HG02970 (cell line): ENCODE measurements at regions not wholly inside any gene's neighbourhood (a gene's known extent, or its start where the extent isn't known, plus 50 kb on each side); places are given as distances from the start of the nearest gene placed in this dataset.

Experiments used
- ATAC-seq: cut with Tn5 transposase; IDR thresholded peaks from one replicate; pipeline ENCODE4 v1.9.1; 2021; ENCODE audit warnings: mild to moderate bottlenecking, moderate library complexity, moderate number of reproducible peaks; ENCODE audit not compliant: unreplicated experiment, low FRiP score

DNA sequence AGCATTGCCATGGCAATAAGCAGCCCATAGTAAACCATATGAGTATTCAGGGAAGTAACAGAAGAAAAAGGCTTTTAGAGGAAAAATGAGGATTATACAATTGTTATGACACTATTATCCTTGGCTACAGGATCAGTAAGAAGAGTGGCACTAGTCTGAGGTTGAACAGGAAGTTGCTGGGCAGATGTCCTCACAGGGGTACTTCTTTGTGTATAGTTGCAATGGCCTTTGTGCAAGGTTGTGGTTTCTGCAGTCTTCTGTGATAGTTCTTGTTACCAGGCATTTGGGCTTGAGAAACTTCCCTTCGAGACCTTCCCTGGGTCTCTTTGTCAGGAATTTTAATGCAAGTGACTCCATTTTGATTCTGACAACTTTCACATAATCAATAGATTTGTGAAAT, 100.6 kb upstream of the ATP11B start:
- no peak for ATAC-seq

DNA sequence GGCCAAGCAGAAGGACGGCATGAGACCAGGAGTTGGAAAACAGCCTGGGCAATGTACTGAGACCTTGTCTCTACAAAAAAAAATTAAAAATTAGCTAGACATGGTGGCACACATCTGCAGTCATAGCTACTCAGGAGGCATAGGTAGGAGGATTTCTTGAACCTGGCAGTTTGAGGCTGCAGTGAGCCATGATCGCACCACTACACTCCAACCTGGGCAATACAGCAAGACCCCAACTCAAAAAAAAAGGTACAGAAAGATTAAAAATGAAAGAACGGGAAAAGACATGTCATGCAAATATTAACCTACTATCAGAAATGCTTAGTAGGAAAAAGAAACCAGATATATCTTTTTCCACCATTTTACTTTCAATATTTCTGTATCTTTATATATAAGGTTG, 99.6 kb upstream of the ATP11B start:
- ATAC-seq = no peak

DNA sequence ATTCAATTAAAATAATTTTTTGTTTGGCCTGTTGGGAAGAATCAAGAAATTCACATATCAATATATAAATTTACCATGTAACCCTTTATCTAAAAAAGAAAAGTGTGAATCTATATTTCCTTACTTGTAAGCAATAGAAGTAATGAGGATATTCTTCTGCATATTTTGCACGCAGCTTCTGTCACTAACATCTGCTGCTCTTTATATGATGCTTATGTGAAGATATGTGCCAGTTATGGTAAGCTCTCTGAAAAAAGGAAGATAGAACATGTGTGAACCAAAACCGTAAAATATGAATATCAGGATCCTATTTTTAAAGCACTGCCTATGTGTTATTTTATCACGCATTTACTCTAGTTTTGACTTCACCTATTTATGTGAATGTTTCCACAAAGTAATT, 96.4 kb upstream of the ATP11B start:
- no peak for ATAC-seq

DNA sequence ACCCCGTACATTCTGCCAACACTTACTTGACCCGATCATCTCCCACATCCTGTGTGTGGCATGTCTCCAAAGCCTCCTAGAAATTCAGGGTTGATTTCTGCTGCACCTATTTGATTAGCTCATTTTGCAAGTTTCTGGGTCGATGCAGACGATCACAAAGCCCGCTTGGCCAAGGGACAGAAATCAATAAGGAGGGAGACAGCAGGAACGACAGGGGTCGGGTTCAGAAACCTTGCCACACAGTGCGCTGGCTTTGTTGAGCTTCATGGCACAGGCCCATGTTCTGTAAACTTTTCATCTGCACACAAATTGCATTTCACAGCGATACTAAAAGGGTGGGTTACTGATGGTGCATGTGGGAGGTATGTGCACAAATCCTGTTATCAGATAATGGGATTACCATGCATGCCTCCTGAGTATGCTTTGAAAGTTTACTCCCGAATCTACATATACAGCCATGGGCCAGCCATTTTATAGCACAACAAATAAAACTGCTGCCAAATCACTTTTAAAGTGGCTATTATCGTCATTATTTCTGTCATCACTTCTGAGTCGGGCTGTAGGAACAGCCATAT, 95.9 kb upstream of the ATP11B start:
- no peak for ATAC-seq

DNA sequence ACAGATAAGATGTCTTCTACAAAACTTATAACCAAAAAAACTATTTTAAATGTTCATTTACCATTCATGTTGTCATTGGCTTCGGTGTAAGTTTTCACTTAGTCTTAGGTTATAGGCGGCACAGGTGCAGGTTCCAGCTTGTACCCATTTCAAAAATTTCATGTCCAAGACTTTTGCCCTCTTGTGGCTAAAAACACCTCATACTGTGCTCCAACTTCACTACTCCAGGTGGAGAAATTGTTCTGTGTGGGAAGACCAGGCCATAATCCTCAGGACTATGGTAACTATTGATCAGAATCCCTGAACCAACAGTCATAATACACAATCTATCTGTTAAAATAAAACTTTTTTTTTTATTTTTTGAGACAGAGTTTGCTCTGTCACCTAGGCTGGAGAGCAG, 95.2 kb upstream of the ATP11B start:
- no peak for ATAC-seq

DNA sequence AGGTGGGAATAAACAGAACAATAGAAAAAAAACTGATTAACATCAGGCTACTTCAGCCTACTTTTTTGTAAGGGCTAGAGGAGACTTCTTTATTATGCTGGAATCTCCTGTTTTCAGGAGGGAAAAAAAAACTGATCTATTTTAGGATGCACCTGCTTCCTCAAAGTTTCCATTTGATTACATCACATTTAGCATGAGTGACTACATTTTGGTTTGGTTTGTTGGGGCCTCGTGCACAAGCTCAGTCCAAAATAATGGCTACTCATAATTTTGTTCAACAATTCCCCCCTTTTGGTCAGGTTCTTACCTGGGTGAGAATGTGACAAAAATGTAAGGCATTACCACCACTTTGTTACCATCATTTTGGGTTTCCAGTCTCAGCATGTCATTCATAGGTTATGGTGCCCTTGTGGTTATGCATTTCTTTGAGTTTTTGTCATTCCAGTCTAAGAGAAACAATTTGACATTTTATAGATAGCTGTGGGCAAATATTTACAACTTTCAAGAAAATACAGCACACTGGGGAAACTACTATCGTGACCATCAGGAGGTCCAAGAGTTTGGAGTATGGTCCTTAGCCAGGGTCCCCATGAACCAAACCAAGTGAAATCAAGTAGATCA, 93.6 kb upstream of the ATP11B start:
- no peak for ATAC-seq

DNA sequence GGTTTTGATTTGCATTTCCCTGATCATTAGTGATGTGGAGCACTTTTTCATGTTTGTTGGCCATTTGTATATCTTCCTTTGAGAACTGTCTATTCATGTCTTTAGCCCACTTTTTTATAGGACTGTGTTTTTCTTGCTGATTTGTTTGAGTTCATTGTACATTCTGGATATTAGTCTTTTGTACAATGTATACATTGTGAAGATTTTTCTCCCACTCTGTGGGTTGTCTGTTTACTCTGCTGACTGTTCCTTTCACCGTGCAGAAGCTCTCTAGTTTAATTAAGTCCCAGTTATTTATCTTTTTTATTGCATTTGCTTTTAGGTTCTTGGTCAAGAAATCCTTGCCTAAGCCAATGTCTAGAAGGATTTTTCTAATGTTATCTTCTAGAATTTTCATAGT, 91.1 kb upstream of the ATP11B start:
- ATAC-seq = no peak

DNA sequence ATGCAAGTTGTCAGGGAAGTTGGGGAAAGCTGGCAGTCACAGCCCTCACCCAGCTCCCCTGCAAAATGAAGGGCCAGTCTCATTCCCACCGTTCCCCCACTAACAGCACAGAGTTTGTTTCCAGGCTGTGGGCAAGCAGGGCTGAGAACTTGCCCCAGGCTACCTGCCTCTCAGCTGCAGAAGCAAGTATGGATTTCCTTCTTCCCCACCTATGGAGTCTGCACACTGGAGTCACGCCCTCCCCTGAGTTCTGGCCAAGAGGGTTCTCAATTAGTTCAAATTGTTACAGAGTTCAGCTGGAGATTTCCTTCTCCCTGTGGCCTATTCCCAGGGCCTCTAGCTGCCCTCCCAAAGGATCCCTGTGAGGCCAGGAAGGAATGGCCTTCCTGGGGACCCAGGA, 90.1 kb upstream of the ATP11B start:
- no peak for ATAC-seq

DNA sequence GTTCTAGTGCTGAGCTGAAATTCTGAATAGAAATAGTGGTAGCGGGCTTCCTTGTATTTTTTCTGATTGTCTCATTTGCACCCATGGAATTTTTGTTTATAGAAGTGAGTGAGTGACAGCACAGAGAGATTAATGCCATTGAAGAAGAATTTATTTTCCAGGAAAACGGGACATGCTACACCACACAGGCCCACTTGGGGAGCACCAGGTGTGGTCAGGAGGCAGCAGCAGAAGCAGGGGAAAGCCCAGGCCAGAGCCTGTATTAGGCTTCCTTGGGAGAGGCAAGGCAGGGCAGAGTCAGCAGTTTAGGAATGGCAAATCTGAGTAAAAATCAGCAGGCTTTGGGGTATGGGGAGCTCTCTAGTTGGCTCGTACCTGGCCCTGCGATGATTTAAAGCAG, 88.4 kb upstream of the ATP11B start:
- ATAC-seq = no peak

DNA sequence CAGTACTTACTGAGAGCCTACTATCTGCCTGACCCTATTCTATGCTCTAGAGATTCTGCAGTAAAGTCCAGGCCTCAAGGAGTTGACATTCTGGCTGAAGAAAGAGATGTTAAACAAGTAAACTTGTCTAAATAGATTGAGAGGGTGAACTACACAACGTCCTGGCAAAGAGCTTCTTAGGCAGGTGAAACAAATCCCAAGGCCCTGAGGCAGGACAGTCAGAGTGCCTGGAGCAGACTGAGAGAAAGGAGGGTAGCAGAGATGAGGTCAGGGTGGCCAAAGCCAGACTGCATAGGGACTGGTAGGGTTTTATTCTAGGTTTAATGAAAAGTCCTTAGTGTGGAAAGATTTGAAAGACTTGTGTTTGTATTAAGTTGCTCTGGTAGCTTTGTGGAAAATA, 84.5 kb upstream of the ATP11B start:
- ATAC-seq = no peak

DNA sequence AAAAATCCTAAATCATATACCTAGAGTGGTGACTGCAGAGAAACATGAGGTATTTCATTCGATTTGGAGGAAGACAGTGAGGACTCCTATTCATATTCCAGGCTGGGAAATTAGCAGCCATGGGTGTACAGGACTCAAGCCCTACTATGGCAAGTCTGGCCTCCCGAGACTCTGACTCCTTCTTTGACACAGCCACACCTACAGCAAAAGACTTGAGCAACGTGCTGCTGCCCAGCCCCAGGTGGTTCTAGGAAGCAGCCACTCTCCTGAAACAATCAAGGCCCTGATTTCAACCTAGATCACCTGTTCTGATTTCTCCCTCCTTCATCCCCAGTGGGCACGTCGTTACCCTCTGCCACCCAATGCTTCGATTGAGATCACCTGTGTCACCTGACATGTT, 84.0 kb upstream of the ATP11B start:
- no peak for ATAC-seq

DNA sequence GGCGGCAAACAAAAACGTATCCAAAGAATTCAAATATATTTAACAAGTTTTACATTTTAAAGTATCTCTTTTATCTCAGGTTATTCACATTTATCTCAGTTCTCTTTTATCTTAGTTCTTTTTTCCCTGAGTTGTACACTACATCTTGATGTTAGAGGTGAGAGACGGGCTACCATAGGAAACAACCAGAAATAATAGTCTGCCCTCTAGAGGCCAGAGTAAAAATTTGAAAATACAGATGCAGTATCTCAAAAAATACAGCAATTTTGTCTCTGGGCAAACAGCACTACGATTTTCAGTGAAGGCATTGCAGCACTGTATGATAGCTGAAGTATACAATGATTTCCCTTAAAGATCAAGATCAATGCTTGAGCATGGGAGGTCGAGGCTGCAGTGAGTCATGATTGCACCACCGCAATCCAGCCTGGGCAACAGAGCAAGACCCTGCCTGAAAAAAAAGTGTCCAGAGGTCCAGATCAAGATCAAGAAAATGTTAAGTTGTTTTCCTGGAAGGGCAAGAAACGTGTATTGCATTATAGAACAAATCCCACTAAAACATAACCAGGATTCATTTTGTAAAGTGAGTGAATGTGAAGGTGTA, 82.6 kb upstream of the ATP11B start:
- no peak for ATAC-seq

DNA sequence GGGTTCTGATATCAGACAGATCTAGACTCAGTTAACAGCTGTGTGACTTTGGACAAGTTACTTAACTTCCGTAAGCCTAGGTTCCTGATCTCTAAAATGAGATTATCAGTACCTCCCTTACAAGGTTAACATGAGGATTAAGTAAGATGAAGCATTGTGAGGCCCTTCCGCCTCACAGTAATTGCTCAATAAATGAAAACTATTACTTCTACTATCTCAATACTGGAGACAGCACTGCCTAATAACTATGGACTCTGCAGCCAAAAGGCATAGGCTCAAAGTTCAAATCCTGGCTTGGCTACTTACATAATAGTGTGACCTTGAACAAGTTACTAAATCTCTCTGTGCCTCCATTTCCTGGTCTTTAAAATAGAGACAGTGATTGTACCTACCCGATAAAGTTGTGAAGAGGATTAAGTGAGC, 82.0 kb upstream of the ATP11B start:
- no peak for ATAC-seq

DNA sequence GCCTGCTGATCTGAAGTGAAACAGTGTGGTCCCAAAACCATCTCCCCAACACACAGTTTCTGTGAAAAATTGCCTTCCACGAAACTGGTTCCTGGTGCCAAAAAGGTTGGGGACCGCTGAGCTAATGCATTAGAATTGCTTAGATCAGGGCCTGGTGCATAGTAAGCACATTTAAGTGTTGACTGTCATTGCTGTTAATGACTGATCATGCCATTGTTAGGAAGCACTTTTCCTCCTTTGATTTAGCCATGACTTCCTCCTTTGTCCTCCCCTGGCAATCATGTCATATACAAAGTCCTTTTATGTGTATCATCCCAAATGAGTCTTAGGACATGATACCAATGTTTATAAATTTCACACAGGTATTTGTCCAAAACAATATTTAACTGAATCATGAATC, 81.5 kb upstream of the ATP11B start:
- no peak for ATAC-seq

DNA sequence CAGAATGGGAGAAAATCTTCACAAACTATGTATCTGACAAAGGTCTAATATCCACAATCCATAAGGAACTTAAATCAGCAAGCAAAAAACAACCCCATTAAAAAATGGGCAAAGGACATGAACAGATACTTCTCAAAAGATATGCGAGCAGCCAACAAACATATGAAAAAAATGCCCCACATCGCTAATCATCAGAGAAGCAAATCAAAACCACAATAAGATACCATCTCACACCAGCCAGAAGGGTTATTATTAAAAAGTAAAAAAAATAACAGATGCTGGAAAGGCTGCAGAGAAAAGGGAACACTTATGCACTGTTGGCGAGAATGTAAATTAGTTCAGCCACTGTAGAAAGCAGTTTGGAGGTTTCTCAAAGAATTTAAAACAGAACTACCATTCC, 80.2 kb upstream of the ATP11B start:
- no peak for ATAC-seq

DNA sequence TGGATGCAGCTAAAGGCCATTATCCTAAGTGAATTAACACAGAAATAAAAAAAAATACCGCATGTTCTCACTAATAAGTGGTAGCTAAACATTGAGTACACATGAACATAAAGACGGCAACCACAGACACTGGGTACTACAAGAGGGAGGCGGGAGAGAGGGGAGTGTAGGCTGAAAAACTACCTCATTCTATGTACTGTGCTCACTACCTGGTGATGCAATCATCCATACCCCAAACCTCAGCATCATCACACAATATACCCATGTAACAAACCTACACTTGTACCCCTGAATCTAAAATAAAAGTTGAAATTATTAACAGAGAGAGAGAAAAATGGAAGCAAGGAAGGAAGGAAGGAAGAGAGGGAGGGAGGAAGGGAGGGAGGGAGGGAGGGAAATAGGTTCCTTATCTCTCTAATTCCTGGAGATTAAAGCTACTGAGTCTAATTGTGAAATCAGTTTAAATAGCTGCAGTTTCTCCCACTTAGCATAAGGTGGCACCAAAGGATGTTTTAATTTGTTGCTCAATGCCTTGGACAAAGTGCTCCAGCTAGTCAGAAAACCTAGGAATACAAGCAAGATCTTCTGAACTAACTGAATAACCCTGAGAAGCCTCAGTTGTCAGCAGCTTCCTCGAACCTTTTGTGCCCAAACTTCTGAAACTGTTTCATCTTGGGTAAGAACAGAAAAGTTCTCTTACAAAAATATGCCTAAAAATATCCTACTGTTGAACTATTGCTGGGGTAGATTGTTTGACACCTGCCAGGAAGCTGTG, 79.4 kb upstream of the ATP11B start:
- ATAC-seq = no peak

DNA sequence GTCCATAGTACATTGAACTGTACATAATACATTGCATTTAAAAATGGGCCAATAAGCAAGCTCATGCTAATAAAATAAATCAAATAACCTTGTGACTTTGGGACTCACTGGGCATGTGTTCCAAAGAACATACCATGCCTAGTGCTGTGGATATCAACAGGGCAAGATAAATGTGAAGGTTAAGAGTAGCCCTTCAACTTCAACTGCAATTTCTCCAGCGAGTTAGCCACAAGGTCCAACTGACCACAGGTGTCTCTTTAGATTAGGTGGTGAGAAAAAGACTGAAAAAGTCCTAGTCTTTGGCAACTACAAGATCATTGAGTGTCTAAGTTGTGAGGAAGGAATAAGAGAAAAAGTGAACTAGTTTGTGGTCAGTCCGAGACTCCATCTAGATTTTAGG, 78.3 kb upstream of the ATP11B start:
- no peak for ATAC-seq

DNA sequence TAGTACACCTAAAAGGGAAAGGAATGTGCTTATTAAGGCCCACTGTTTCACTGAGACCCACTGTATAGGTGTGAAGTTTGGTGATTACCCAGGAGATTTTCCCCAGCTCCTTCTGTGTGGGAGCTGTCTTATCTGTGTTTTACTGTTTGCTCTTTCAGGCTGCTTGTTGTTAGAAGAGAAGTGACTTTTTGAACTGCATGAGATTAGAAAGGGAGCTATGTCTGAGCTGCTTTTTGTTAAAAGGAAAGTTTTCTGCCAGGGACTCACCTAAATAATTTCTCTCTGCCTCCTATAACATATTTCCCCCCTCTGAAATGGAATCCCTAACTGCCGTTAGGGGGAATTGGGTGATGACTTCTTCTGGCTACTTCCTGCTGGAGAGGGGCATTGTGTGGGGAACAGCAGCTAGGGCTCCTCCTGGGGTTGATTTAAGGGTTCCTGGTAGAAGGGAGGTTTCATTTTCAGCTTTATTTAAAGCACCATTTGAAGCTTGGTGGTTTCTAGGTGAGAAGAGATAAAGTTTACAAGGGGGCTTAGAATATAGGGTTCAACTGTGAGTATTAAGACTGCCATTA, 77.1 kb upstream of the ATP11B start:
- ATAC-seq = no peak

DNA sequence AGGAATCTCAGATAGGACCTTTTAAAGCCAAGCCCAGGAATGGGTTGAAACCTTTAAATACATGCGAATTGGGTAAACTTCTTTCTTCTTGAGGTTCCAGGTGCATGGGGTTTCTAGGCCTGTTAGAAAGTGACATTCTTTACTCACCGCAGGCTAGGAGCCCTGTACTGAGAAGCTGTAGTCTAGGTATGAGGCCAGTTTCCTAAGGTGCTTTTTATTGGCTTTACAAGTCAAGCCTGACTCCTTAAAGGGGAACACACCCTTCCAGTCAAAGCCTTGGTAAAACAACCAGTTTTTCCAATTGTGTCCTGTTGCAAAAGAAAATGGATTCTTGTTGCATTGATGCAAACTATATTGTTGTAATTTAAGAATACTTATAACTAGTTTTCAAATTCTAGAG, 76.1 kb upstream of the ATP11B start:
- peak; percentile 79 for ATAC-seq

DNA sequence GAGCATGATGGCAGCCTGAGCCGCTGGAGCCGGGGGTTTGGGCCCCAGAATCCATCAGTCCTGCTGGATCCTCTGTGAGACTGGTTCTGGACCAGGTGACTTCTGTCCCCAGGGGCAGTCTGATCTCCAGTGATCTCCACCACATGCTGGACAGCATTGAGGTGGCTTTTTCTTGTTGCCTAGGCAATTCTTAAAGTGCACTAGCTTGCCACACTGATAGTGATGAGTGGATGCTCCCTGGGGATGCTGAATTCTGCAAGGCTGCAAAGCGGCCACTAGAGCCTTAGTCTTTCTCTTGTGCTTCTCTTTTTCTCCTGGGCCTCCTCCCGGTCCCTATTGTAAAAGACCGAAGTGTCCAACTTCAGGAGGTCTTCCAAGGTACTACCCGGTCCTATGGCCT, 70.4 kb upstream of the ATP11B start:
- ATAC-seq = no peak

DNA sequence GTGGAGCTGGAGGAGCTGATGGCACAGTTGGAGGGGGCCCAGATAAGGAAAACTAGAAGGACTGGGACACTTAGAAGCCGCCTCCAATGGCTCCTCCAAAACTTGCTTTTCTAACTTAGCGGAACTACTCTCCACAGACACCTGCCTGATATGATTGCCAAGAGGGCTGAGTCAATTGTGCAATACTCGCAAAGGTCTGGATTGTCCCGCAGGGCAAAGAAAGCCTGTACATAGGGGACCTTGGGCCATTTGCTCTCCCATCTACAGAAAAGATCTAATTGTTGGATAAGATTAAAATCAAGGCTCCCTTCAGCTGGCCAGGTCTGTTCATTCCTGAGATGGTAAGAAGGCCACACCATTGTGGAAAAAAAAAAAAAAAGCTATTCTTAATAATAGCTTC, 69.7 kb upstream of the ATP11B start:
- ATAC-seq = no peak
